ENCODE measurements at regions not wholly inside any gene's neighbourhood (a gene's known extent, or its start where the extent isn't known, plus 50 kb on each side); places are given as distances from the start of the nearest gene placed in this dataset.

DNA sequence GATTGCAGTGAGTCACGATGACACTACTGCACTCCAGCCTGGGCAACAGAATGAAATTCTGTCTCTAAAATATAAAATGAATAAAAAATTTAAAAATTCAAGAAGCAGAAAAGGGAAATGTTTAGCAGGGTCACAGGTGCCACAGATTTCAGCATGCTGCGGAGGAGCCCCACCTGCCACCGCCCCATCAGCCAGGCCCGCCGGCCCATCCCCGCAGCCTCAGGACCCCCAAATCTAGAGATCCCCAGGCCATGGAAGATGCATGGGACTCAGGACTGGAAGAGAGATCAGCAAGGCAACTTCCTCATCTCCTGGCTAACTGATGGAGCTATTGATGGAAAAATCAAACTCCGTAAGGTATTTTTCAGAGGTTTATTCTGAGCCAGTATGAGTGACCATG, 208.2 kb downstream of the UQCRFS1 start:
- TF ChIP-seq, protein P1, sequence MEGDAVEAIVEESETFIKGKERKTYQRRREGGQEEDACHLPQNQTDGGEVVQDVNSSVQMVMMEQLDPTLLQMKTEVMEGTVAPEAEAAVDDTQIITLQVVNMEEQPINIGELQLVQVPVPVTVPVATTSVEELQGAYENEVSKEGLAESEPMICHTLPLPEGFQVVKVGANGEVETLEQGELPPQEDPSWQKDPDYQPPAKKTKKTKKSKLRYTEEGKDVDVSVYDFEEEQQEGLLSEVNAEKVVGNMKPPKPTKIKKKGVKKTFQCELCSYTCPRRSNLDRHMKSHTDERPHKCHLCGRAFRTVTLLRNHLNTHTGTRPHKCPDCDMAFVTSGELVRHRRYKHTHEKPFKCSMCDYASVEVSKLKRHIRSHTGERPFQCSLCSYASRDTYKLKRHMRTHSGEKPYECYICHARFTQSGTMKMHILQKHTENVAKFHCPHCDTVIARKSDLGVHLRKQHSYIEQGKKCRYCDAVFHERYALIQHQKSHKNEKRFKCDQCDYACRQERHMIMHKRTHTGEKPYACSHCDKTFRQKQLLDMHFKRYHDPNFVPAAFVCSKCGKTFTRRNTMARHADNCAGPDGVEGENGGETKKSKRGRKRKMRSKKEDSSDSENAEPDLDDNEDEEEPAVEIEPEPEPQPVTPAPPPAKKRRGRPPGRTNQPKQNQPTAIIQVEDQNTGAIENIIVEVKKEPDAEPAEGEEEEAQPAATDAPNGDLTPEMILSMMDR (IDR thresholded peaks at IDR 0.05): no peak
- TF ChIP-seq POLR2A (IDR thresholded peaks at IDR 0.05) (no peak), EP300 (IDR thresholded peaks at IDR 0.05) (no peak)
